ENCODE measurements at regions not wholly inside any gene's neighbourhood (a gene's known extent, or its start where the extent isn't known, plus 50 kb on each side); places are given as distances from the start of the nearest gene placed in this dataset.

GRCh38 chr20:23201658-23202057 is 115.5 kb upstream of the CD93 start:
- TF ChIP-seq TARDBP (IDR thresholded peaks at IDR 0.05) (no peak), L3MBTL2 (conservative IDR thresholded peaks at IDR 0.05) (no peak), LEF1 (IDR thresholded peaks at IDR 0.05; ENCODE audit: borderline replicate concordance) (no peak), FOXK2 (IDR thresholded peaks at IDR 0.05) (no peak)

Measured in HEK293T (cell line).